ENCODE measurements at regions not wholly inside any gene's neighbourhood (a gene's known extent, or its start where the extent isn't known, plus 50 kb on each side); places are given as distances from the start of the nearest gene placed in this dataset.

GRCh38 chr20:40354880-40355279 is 334.2 kb downstream of the MAFB start (continued):
- TF ChIP-seq GABPA (IDR thresholded peaks at IDR 0.05; ENCODE audit: borderline replicate concordance, insufficient read depth, low read length) (no peak), JUN (IDR thresholded peaks at IDR 0.05; ENCODE audit: low read depth, low read length) (no peak), RNF2 (IDR thresholded peaks at IDR 0.05; ENCODE audit: borderline replicate concordance, low read depth, low read length, missing control alignments, poor library complexity, severe bottlenecking) (no peak), YY1 (IDR thresholded peaks at IDR 0.05; ENCODE audit: low read depth, low read length) (no peak), CBX8 (IDR thresholded peaks at IDR 0.05; ENCODE audit: borderline replicate concordance, low read depth, low read length) (no peak), EGR1 (IDR thresholded peaks at IDR 0.05; ENCODE audit: borderline replicate concordance, low read depth, low read length) (no peak), SAP30 (IDR thresholded peaks at IDR 0.05; ENCODE audit: insufficient read depth, insufficient replicate concordance, low read length) (no peak)
